HG02588 (cell line): ENCODE measurements at regions not wholly inside any gene's neighbourhood (a gene's known extent, or its start where the extent isn't known, plus 50 kb on each side); places are given as distances from the start of the nearest gene placed in this dataset.
"Not testable (repeated sequence)": the region's sequence is repeated elsewhere in the genome, so short reads cannot be mapped to it uniquely, and the experiment has no call there.

Experiments used
- ATAC-seq: cut with Tn5 transposase; IDR thresholded peaks from one replicate; pipeline ENCODE4 v1.9.1; 2021; ENCODE audit warnings: mild to moderate bottlenecking, moderate library complexity; ENCODE audit not compliant: unreplicated experiment

- not testable (repeated sequence) for ATAC-seq
Measured at GRCh38 chr2:91603996-91604395, 2912.5 kb downstream of the RPIA start.

DNA sequence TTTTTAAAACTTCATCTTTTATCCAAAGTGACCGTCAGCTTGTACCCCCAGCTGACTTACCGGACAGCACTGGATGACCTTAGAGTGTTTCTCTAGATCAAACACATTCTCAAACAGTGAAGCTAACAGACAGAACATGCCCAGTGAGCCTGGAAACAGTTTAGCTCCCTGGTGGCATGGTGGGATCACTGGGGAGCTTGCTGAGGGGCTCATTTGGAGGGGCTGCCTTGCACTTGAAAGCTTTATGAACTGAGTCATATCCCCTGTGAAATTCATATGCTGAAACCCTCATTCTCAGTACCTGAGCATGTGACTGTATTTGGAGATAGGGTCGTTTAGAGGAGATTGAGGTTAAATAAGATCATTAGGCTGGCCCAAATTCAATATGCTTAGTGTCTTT is 2913.2 kb downstream of the RPIA start:
- not testable (repeated sequence) for ATAC-seq

- not testable (repeated sequence) for ATAC-seq
Measured at GRCh38 chr2:91623739-91624138, 2932.3 kb downstream of the RPIA start.

- not testable (repeated sequence) for ATAC-seq
Measured at GRCh38 chr2:91628471-91628870, 2937.0 kb downstream of the RPIA start.

DNA sequence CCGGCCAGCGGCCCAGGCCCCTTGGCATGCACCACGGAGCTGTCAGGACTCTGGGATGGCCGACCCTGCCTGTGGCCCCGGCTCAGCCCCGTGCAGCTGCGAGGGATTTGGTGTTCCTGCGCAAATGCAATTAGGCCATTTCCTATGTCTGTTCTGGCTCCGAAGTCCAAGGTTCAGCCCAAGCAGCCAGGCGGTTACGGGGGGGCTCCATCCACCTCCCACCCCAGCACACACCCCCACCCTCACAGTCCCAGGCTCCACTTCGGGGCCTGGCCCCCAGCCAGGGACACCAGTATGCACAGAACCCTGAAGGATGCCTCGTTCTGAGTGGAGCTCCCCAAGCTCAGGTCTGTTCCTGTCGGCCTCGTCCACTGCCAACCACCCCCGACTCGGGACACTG is 2965.7 kb downstream of the RPIA start:
- not testable (repeated sequence) for ATAC-seq

DNA sequence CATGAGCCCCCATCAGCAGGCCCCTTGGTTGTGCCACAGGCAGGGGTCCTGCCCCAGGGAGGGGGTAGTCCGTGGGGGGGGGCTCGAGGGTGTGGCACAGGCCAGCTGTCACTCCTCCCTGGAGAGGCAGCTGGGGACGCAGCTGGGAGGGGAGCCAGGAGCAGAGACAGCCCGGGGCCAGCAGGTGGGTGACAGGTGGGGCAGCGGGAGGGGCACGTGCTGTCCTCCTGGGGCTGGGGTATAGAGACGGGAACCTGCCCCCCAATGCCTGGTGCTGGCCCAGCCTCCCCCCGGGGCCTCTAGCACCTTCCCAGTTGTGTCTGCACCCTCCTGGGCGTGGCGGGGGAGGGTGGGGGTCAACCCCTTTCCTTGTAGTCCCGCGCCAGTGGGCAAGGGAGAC is 2966.9 kb downstream of the RPIA start:
- ATAC-seq: not testable (repeated sequence)

- ATAC-seq: not testable (repeated sequence)
Measured at GRCh38 chr2:91659189-91659916, 2967.9 kb downstream of the RPIA start.

- ATAC-seq: peak; percentile 100
Measured at GRCh38 chr2:91659917-91660275, 2968.4 kb downstream of the RPIA start.

DNA sequence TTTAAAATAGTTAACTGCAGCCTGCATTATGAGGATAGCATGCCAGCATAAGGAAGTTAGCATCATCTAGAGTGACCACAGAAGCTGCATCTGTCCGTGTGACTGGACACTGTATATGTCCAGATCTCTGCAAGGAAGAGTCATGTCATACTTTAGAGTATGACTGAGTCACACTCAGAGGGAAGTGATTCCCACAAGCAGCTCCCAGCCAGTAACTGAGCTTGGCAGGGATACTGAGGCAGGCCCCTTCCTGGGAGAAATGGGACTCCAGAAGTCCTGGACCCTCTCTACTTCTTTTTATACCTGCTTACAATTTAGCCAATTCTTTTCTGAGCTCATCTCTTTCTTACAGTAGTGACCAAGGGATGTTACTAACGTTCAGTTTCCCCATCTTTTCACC is 2975.9 kb downstream of the RPIA start:
- ATAC-seq: not testable (repeated sequence)

DNA sequence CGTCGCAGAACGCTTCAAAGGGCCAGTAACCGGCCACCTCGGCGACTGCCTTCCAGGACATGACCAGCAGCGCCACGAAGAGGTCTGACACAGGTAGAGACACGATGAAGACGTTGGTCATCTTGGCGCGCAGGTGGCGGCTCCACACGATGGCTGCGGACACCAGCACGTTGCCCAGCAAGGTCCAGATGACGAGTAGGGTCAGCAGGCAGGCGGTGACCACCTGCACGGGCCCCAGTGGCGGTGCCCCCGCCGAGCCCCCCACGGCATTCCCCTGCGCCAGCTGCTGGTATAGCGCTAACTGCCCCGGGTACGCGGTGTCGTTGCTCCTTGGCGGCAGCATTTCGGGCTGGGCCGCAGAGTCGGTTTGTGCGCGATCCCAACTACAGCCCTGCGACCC is 2994.1 kb downstream of the RPIA start:
- ATAC-seq: not testable (repeated sequence)

- ATAC-seq: not testable (repeated sequence)
Measured at GRCh38 chr2:91686046-91686445, 2994.6 kb downstream of the RPIA start.
